ENCODE measurements at regions not wholly inside any gene's neighbourhood (a gene's known extent, or its start where the extent isn't known, plus 50 kb on each side); places are given as distances from the start of the nearest gene placed in this dataset.

DNA sequence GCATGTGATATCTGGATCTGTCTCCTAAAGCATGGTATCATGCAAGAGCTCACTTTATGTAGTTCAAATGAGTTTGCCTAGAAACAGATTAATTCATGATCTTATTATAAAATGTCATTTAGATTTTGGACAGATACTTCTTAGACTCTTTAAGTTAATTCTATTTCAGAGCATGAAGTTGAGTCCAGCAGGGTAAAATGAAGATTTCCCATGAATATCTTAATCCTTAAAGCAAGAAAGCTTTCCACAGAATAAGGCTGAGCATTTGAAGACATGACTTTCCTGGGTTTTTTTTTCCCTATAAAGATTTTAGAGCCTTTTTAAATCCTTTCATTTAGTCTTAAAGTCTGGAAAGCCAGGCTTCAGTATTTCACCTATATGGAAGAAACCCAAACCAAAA, 556.0 kb upstream of the GJE1 start:
- no peaks in the 10 kb centered on the region for H3K27me3 Mint-ChIP-seq (ENCODE audit: low read depth)
- no peak for DNase-seq (ENCODE audit: low read depth, low spot score)
- H3K27ac Mint-ChIP-seq (ENCODE audit: unreplicated experiment): no peak overlapping the region
- TF ChIP-seq, protein P1, sequence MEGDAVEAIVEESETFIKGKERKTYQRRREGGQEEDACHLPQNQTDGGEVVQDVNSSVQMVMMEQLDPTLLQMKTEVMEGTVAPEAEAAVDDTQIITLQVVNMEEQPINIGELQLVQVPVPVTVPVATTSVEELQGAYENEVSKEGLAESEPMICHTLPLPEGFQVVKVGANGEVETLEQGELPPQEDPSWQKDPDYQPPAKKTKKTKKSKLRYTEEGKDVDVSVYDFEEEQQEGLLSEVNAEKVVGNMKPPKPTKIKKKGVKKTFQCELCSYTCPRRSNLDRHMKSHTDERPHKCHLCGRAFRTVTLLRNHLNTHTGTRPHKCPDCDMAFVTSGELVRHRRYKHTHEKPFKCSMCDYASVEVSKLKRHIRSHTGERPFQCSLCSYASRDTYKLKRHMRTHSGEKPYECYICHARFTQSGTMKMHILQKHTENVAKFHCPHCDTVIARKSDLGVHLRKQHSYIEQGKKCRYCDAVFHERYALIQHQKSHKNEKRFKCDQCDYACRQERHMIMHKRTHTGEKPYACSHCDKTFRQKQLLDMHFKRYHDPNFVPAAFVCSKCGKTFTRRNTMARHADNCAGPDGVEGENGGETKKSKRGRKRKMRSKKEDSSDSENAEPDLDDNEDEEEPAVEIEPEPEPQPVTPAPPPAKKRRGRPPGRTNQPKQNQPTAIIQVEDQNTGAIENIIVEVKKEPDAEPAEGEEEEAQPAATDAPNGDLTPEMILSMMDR (conservative IDR thresholded peaks at IDR 0.05): no peak
- H3K4me1 Mint-ChIP-seq: no peaks in the 10 kb centered on the region
- no peak overlapping the region for H3K4me3 Mint-ChIP-seq
- H3K36me3 Mint-ChIP-seq (ENCODE audit: low read depth): peaks cover 2% of the 10 kb centered on the region
- peaks cover 7% of the 10 kb centered on the region for H3K9me3 Mint-ChIP-seq

DNA sequence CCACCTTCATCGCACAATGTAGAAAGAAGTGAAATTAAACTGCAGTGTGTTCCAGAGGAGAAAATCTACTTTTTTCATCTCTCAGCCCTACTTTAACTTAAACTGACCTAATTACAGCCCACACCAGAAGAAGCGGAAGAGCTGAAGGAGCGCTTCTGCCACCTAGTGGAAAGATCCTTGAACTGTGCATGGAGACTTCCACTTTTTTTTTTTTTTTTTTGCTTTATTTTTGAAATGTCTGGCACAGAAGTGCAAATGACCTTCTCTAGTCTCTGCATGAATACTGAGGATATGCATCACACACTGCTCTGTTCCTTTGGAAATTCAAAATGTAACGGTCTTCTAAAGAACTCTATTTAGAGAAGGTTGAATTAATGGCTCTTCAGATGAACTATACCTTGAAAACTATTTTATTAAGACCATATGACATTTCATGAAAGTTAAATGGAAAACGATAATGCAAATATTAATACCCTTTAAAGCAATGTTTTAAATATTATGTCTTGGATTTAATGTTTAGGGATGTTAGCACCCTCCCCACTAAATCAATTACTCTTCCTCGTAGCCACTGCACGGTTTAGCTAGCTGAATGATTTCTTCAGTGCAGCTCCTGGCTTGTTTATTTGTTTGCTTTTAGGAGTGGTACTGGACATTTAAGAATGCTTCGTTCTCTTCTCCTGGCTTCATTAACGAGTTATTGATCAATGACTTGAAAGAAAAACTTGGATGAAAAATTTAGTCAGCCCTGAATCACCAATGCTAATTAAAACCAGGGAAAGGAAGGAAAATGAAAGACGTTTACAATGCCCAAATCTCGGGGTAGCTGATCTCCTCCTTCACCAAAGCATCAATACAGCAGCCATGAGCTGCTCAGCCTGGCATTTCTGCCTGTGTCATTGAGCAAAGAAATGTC, 569.6 kb upstream of the GJE1 start:
- Mint-ChIP-seq H3K27ac (ENCODE audit: unreplicated experiment) (peak overlapping the region; percentile 97), H3K4me1 (peaks cover 25% of the 10 kb centered on the region), H3K9me3 (no peaks in the 10 kb centered on the region), H3K4me3 (peak overlapping the region; percentile 39), H3K36me3 (ENCODE audit: low read depth) (peaks cover 2% of the 10 kb centered on the region), H3K27me3 (ENCODE audit: low read depth) (no peaks in the 10 kb centered on the region)
- DNase-seq (ENCODE audit: low read depth, low spot score): peak; percentile 53
- TF ChIP-seq, protein P1 (conservative IDR thresholded peaks at IDR 0.05): peak; percentile 94

DNA sequence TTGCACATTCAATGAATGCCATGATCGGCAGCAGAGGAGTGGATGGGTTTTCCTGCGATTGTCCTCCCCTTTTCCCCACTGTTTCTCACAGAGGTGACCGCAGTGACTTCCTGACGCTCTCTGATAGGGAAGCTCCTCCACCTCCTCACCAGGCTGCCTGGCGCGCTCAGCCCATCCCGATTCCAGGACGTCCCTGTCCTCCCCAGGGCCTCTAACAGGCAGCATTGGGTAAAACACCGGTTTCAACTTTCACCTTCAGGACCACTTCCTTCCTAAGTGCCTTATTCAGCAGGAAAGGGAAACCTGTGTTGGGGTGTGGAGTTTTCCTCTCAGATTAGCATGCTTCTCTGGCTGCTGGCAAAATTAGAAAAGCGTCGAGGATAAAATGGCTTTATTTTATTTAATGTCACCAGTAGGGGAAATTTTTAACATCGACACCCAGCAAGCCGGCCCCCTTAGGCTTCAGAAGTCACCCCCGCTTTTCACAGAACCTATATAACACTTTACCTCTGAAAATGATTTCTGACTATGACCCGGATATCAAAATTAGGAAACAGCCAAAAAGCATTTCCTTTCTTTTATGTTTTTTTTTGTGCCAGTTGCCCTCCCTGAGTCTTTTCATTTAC, 570.4 kb upstream of the GJE1 start:
- peak; percentile 12 for DNase-seq (ENCODE audit: low read depth, low spot score)
- H3K36me3 Mint-ChIP-seq (ENCODE audit: low read depth): peaks cover 2% of the 10 kb centered on the region
- peak overlapping the region; percentile 97 for H3K27ac Mint-ChIP-seq (ENCODE audit: unreplicated experiment)
- TF ChIP-seq, protein P1 (conservative IDR thresholded peaks at IDR 0.05): no peak
- peaks cover 25% of the 10 kb centered on the region for H3K4me1 Mint-ChIP-seq
- no peaks in the 10 kb centered on the region for H3K9me3 Mint-ChIP-seq
- no peaks in the 10 kb centered on the region for H3K27me3 Mint-ChIP-seq (ENCODE audit: low read depth)
- H3K4me3 Mint-ChIP-seq: peak overlapping the region; percentile 39

DNA sequence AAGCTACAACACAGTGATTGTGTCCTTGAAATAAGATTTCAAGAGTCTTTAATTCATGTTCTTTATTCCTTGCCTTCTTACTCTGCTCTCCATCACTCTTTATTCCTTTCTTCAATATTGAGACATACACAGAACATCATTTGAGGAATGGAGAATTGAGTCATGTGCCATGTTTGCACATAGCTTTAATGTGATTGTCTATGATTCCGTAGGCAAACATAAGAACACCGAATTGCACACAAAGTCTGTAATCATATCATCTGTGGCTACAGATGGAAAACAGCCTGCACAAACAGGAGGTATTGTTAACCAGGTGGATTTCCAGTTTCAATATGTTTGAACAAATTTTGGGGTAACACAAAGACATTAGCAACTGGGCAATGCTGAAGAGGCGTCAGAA, 571.6 kb upstream of the GJE1 start:
- Mint-ChIP-seq H3K27me3 (ENCODE audit: low read depth) (no peaks in the 10 kb centered on the region), H3K27ac (ENCODE audit: unreplicated experiment) (no peak overlapping the region)

DNA sequence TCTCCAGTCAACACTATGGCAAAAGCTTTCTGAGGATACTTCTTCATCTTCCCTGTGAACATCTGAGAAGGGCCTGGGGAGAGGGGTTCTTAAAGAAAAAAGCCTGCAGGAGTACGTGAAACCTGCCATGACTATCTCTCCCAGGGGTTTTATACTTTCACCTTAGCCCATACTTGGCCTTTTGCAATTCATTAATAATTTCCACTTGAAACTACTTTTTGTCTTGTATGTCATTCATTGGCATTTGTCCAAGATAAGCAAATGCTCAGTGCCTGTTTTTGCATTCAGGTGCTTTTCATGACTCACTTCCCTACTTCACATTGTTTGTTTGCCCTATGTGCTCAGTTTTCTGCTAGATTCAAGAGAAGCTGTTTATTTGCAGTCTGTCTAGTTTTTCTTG, 580.3 kb upstream of the GJE1 start:
- TF ChIP-seq, protein P1 (conservative IDR thresholded peaks at IDR 0.05): no peak
- Mint-ChIP-seq H3K36me3 (ENCODE audit: low read depth) (peaks cover 26% of the 10 kb centered on the region), H3K4me1 (no peaks in the 10 kb centered on the region), H3K9me3 (peaks cover 24% of the 10 kb centered on the region), H3K4me3 (no peak overlapping the region), H3K27ac (ENCODE audit: unreplicated experiment) (no peak overlapping the region), H3K27me3 (ENCODE audit: low read depth) (no peaks in the 10 kb centered on the region)
- DNase-seq (ENCODE audit: low read depth, low spot score): no peak

More for the DNA sequence above, 571.6 kb upstream of the GJE1 start:
- Mint-ChIP-seq H3K36me3 (ENCODE audit: low read depth) (peaks cover 2% of the 10 kb centered on the region), H3K9me3 (no peaks in the 10 kb centered on the region), H3K4me1 (peaks cover 25% of the 10 kb centered on the region), H3K4me3 (no peak overlapping the region)
- no peak for DNase-seq (ENCODE audit: low read depth, low spot score)
- TF ChIP-seq, protein P1 (conservative IDR thresholded peaks at IDR 0.05): no peak

Measured in neural crest cell (in vitro differentiated cells).